ENCODE measurements at regions not wholly inside any gene's neighbourhood (a gene's known extent, or its start where the extent isn't known, plus 50 kb on each side); places are given as distances from the start of the nearest gene placed in this dataset.
"Not testable (repeated sequence)": the region's sequence is repeated elsewhere in the genome, so short reads cannot be mapped to it uniquely, and the experiment has no call there.

DNA sequence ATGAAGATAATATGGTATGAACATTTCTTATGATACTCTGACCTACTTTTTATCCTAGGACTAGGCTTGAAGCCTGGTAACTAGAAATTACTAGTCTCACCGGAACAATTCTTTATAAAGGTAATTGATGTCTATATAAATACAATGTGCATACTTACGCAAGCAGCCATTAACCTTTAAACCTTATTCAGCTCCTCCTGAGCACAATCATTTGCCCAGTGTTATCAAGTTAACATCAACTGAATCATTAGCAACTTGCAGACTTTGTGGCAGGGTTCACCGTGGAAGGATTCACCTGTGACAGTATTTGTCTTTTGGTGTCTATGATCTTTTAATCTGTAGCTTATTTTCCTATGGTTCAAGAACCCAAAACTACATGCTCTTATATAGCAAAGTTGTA, 508.6 kb upstream of the KLHL1 start:
- DNase-seq = no peak

GRCh38 chr13:70613295-70613694, 505.0 kb upstream of the KLHL1 start:
- no peak for DNase-seq

DNA sequence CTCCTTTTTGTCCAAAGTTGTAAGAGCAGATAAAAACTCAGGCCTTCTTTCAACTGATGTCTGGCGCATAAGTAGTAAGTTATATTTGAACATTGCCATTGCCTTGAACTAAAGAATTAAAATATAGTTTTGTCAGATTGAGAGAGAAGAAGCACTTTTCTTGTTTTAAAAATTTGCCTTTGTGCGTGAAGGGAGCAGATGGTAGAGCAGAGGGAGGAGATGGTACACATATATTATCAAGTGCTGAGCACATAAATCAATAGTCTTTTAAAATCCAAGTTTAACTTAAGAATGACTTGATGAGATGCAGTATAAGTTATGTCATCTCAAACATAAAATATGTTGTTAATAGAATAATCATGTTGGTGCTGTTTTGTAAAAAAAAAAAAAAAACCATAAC, 504.6 kb upstream of the KLHL1 start:
- no peak for DNase-seq

- no peak for DNase-seq
These were observed 496.2 kb upstream of the KLHL1 start for GRCh38 chr13:70604448-70604847.

DNA sequence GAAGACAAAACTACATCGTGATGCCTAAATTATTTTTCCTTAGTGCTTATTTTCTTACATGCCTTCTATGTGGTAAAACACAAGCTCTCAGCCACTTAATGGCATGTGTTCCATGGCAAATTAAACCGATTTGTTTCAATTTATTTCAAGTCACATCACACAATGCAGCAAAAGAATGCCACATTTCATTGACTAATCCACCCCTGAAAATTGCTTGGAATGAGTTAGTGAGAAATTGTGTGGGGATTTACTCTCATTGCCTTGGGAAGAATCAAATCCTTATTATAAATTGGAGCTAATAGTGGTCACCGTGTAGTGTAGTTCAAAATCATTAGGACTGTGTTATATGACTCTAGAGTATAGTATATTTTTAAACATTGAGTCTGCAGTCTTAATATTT, 485.5 kb upstream of the KLHL1 start:
- no peak for DNase-seq

DNA sequence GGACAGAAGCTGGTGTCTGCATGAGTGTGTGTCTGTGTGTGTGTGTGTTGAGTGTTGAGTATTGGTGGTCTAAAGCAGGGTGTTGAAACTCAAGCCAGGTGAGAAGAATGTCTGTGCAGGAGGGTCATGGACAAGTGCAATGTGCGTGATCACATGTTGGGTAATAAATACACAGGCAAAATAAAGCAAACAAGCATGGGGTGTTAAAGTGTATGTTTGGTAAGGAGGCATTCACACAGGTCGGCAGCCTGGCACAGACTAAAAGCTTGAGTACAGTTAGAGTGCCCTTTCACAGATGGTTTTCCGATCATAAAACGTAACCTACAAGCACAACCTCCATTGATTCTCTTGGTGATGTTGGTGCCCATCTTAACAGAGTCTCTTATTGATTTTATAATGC, 476.9 kb upstream of the KLHL1 start:
- no peak for DNase-seq

DNA sequence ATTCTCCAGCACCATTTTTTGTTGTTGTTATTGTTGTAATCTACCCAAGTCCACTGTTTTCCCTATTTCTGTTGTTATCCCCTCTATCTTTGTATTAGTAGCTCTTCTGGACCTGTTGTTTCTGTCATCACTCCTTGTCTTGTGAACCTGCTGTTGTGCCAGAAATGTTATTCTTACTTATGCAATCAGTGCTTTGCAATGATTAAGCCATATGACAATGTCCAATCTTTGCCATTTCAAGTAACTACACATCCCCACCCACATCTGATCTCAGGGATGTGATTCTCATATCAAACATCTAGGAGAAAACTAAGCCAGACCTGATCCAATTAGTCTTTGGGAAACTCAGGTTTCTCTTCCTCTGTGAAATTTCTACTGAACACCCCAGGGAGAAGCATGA, 472.6 kb upstream of the KLHL1 start:
- no peak for DNase-seq

DNA sequence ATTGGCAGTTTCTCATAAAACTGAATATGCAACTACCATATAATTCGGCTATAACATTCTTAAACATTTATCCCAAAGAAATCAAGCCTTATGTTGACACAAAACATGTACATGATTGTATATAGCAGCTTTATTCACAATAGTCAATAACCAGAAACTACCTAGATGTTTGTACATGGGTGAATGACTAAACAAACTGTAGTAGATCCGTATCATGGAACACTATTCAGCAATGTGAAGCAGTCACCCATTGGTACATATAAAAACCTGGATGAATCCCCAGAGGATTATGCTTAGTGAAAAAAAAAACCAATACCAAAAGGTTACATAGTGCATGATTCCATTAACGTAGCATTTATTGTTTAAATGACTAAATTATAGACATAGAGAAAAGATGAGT, 471.7 kb upstream of the KLHL1 start:
- DNase-seq = no peak

- no peak for DNase-seq
These were observed 463.0 kb upstream of the KLHL1 start for GRCh38 chr13:70571221-70571620.

DNA sequence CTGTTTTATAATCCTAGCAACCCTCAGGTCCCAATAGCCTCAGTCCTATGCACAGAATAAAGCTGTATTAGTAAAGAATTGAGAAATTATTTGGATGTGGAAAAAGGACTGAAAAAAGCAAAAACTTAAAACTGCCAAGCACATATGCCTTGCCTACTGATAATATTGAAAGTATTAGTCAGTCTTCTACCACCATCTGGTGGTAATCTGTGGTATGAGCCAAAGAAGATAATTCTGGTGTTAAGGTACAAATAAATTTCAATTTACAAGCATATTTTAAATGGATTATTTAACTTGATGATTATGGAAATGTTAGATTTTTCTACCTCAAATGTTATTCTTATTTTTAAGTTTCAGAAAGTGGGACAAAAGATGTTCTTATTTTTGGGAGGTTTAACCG, 460.3 kb upstream of the KLHL1 start:
- no peak for DNase-seq

- no peak for DNase-seq
These were observed 436.5 kb upstream of the KLHL1 start for GRCh38 chr13:70544706-70545105.

DNA sequence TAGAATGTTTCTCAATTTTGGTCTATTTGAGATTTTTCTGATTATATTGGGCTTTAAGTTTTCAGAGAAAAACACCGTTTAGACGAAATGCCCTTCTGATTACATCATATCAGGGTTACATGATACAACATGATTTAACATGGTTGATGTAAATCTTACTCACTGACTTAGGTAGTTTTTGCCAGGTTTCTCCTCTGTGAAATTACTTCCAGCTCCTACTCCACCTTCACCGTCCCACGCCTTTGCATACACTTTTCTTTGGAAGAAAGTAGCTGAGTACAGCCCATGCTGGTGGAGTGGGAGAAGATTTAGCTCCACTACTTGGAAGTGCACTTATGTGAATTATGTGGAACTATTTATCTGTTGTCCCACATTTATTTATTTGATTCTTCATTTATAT, 433.2 kb upstream of the KLHL1 start:
- DNase-seq = no peak

- DNase-seq = no peak
These were observed 426.2 kb upstream of the KLHL1 start for GRCh38 chr13:70534466-70534865.

- DNase-seq = no peak
These were observed 421.4 kb upstream of the KLHL1 start for GRCh38 chr13:70529652-70530051.

DNA sequence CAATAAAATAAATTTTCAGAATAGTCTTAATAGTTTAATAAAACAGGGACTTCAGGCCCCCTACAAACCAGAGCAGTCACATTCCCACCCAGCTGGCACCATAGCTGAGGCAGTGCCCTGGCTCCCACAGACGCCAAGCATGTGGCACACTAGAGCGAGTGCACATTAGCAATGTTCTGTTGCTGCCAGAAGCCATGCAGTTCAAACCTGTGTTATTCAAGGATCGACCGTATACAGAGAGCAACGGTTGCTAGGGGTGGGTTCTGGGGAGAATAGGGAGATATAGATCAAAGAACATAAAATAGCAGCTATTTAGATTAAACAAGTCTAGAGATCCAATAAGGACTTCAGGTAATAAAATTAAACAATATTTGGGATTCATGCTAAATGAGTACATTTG, 419.3 kb upstream of the KLHL1 start:
- DNase-seq = no peak

GRCh38 chr13:70523622-70524021, 415.4 kb upstream of the KLHL1 start:
- DNase-seq = no peak

DNA sequence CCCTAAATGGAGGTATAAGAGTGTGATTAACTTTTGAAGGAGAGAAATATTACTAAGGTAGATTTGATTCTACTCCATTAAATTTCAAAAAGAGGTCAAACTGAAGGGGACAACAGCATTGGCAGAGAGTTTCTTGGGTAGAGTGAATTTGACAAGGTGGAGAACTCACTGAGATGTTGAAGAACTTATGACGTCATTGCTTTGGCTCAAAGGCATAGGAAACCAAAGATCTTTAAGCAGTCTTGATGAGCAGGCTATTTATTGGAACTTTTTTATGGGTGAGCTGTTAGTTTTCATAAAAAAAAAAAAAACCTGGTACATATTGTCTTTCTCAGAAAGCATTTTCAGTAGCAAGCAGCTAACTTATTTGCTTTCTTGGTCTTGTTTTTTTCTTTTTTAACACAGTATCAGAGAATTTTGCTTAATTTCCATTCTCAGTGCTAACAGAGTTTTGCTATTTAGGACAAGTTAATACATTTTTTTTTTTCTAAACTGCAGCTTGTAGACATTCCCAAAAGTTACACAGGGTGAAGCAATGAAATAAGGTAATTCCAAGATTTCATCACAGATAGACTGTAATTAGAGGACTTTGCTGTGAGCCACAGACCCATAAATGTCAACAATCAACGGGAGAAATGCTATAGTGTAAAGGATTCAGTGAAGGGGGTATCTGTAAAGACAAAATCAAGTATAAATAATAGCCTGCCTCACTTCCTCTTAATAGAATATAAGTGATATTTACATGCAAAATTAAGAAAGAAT, 412.2 kb upstream of the KLHL1 start:
- no peak for DNase-seq

DNA sequence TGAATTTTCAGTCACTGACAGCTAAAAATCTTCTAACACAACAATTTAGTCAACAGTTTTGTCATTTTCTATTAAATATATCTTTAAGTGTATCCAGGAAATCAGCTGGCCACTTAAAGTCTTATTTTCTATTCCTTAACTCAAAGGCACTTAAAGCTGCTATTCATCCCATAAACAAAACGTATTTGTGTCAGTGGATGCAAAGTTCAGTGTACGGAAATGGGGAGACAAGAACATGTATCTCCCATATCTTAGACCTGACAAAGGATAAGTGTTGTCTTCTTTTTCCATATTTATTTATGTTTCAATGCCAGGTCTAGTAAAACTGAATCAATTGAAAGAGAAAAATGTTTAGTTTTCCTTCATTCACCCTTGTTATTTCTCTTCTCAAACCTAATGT, 409.8 kb upstream of the KLHL1 start:
- DNase-seq = no peak

GRCh38 chr13:70516226-70516625, 408.0 kb upstream of the KLHL1 start:
- no peak for DNase-seq

- DNase-seq = not testable (repeated sequence)
These were observed 403.7 kb upstream of the KLHL1 start for GRCh38 chr13:70511861-70512417.

DNA sequence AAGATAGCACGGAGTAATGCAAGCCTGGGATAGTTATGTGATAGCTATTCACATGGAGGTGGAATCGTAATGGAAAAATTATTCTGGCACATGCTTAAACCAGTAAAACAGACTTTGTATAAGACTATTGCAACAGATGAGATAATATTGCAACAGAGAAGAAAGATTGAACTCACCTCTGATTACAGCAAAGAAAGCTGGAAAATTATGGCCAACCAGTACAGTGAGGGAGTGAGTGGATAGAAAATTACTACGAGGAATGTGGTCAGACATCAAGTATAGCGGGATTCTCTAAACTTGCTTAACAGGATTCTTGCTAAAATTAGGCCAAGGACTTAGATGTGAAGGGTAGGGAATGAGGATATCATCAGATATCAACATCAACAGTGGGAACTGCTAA, 397.6 kb upstream of the KLHL1 start:
- no peak for DNase-seq

DNA sequence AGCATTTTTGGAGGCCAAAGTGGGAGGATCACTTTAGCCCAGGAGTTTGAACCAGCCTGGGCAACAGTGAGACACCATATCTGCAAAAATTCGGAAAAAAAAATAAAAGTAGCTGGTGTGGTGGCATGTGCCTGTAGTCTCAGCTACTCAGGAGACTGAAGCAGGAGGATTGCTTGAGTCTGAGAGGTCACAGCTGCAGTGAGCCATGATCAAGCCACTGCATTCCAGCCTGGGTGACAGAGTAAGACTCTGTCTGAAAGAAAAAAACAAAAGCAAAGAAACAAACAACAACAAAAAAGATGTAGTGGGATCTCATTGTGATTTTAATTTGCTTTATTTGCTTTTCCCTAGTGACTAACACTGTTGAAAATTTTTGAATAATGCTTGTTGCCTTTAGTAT, 394.7 kb upstream of the KLHL1 start:
- DNase-seq = no peak

DNA sequence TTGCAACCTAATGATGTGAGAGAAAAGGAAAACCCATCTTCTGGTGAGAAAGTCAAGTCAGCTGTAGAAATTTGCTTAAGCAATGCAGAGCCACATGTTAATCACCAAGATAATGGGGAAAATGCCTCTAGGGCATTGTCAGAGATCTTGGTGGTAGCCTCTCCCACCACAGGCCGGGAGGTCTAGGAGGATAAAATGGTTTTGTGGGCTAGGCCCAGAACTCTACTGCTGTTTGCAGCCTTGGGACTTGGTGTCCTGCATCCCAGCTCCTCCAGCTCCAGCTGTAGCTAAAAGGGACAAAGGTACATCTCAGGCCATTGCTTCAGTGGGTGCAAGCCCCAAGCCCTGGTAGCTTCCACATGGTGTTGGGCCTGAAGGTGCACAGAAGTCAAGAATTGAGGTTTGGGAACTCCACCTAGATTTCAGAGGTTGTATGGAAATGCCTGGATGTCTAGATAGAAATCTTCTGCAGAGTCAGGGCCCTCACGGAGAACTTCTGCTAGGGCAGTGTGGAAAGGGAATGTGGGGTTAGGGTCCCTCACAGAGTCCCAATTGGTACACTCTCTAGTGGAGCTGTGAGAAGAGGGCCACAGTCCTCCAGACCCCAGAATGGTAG, 382.2 kb upstream of the KLHL1 start:
- no peak for DNase-seq

DNA sequence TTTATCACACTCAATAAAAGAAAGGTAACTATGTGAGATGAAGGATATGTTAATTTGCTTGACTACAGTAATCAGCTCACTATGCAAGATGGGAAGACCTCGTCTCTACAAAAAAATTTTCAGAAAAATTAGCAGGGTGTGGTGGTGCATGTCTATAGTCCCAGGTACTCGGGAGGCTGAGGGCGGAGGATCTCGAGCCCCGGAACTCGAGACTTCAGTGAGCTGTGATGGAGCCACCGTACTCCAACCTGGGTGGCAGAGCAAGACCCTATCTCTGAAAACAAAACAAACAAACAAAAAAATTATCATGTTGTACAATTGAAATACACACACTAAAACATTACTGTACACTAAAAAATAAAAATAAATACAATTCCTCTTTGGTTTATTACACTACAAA, 376.7 kb upstream of the KLHL1 start:
- no peak for DNase-seq
